ENCODE measurements at regions not wholly inside any gene's neighbourhood (a gene's known extent, or its start where the extent isn't known, plus 50 kb on each side); places are given as distances from the start of the nearest gene placed in this dataset.

DNA sequence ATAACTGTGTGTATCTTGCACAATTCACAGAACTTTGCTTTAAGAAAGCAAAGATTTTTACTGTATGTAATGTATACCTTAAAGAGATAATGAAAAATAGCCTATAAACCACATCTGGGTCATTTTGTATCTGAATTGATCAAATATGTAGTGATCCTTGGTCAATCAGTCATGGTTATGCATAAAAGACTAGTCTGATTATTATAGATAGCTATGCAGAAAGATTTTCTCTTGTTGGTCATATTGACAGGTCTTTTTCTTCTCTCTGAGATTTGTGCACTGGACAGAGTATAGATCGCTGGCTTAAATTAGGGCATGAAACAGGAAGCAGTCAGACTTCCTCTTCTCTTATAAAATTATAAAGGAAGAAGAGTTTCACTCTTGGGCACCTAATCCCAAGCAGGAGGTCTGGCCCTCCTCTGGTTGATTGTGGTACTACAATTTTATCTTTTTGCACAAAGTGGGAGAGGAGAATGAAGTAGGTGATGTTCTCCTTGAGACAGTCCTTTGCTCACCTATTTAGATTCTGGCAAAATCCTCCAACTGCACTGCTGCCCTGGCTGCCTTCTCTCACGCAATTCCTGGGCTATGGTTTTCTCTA, 380.9 kb upstream of the RGS17 start:
- no peak overlapping the region for H3K4me3 ChIP-seq
- TF ChIP-seq POLR2A (IDR thresholded peaks at IDR 0.05), result no peak
- TF ChIP-seq, protein P1, sequence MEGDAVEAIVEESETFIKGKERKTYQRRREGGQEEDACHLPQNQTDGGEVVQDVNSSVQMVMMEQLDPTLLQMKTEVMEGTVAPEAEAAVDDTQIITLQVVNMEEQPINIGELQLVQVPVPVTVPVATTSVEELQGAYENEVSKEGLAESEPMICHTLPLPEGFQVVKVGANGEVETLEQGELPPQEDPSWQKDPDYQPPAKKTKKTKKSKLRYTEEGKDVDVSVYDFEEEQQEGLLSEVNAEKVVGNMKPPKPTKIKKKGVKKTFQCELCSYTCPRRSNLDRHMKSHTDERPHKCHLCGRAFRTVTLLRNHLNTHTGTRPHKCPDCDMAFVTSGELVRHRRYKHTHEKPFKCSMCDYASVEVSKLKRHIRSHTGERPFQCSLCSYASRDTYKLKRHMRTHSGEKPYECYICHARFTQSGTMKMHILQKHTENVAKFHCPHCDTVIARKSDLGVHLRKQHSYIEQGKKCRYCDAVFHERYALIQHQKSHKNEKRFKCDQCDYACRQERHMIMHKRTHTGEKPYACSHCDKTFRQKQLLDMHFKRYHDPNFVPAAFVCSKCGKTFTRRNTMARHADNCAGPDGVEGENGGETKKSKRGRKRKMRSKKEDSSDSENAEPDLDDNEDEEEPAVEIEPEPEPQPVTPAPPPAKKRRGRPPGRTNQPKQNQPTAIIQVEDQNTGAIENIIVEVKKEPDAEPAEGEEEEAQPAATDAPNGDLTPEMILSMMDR (IDR thresholded peaks at IDR 0.05), result peak in 4 of 6 experiments; percentile 34 to 50 (median 46)
- H3K36me3 ChIP-seq, result no peaks in the 10 kb centered on the region
- H3K4me1 ChIP-seq, result no peaks in the 10 kb centered on the region
- no peak for DNase-seq
- no peak overlapping the region for H3K27ac ChIP-seq
- H3K27me3 ChIP-seq, result no peaks in the 10 kb centered on the region
- no peaks in the 10 kb centered on the region for H3K9me3 ChIP-seq

DNA sequence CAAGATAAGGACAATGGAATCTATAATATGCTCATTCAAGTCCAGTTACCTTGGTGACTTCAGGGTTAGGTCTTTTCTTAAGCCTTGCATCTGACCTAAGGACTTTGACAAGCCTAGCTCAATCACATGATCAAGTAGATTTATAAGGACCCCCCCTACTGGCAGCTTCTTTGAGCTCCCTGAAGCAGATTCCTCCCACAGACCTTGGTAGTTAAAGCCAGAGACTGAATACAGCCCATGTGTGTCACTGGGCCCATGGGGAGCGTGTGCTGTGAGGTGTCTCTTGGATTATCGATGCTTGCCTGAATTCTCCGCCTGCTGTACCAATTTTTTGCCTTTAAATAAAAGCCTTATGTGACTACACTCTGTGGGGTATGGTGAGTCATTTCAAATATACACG, 372.7 kb upstream of the RGS17 start:
- TF ChIP-seq, protein P1 (IDR thresholded peaks at IDR 0.05), result no peak
- no peak for TF ChIP-seq POLR2A (IDR thresholded peaks at IDR 0.05)
- no peaks in the 10 kb centered on the region for H3K27me3 ChIP-seq
- no peak for DNase-seq
- no peak overlapping the region for H3K4me3 ChIP-seq
- no peak overlapping the region for H3K27ac ChIP-seq
- no peaks in the 10 kb centered on the region for H3K9me3 ChIP-seq
- no peaks in the 10 kb centered on the region for H3K36me3 ChIP-seq
- H3K4me1 ChIP-seq, result no peaks in the 10 kb centered on the region

DNA sequence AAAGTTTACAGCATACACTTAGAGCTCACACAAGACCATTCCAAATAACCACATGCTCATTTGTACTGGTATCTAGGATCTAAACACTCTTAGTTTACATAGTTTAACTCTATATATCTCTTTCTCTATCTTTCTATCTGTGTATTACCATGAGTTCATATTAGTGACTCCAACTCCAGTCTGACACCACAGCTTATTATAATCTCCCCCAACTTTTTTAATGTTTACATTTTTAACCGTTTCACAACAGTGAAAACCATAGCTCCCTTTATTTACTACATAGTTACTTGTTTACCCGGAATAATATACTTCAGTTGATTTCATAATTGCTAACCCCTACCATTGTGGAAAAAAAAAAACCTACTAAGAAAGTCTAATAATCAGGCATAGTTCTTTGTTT, 362.4 kb upstream of the RGS17 start:
- no peak for TF ChIP-seq POLR2A (IDR thresholded peaks at IDR 0.05)
- TF ChIP-seq, protein P1 (IDR thresholded peaks at IDR 0.05), result no peak
- no peaks in the 10 kb centered on the region for H3K36me3 ChIP-seq
- no peak for DNase-seq
- H3K4me3 ChIP-seq, result no peak overlapping the region
- no peaks in the 10 kb centered on the region for H3K4me1 ChIP-seq
- H3K27ac ChIP-seq, result no peak overlapping the region
- no peaks in the 10 kb centered on the region for H3K9me3 ChIP-seq
- H3K27me3 ChIP-seq, result no peaks in the 10 kb centered on the region

DNA sequence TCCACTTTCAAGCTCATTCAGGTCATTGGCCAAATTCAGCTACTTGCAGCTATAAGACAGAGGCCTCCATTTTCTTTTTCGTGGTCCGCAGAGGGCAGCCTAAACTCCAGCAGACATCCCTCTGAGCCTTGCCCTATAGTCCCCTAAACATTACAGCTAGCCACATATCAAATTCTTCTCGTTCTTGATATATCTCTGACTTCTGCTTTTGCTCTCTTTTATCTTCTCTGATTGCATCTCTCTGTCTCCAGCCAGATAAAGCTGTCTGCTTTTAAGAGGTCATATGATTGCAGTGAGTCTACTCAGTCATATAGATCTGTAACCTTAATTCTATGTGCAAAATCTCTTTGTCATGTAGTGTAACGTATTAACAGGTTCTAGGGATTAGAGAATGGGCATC, 358.4 kb upstream of the RGS17 start:
- Histone ChIP-seq H3K27me3 (no peaks in the 10 kb centered on the region), H3K4me3 (no peak overlapping the region), H3K36me3 (no peaks in the 10 kb centered on the region), H3K9me3 (no peaks in the 10 kb centered on the region), H3K27ac (no peak overlapping the region), H3K4me1 (no peaks in the 10 kb centered on the region)
- no peak for DNase-seq
- TF ChIP-seq, protein P1 (IDR thresholded peaks at IDR 0.05), result no peak
- no peak for TF ChIP-seq POLR2A (IDR thresholded peaks at IDR 0.05)

DNA sequence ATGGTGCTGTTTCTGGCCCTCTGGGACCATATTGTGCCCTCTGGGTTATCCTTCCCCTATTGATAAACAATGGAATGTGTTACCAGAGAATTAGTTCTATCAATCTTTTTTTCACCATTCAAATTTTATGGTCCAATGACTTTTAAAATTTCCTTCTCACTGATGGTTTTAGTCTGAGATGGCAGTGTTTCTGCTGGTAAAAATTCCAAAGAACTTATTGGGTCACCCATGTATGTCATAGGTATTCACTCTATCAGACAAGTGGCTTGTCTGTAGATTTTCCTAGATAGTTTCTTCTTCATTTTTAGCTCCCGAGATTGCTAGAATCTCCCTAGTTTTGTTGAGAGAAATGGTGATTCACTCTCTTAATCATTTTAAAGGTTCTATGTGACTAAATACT, 357.2 kb upstream of the RGS17 start:
- Histone ChIP-seq H3K27me3 (no peaks in the 10 kb centered on the region), H3K27ac (no peak overlapping the region), H3K36me3 (no peaks in the 10 kb centered on the region), H3K4me3 (no peak overlapping the region), H3K9me3 (no peaks in the 10 kb centered on the region), H3K4me1 (no peaks in the 10 kb centered on the region)
- no peak for DNase-seq
- TF ChIP-seq, protein P1 (IDR thresholded peaks at IDR 0.05), result no peak
- no peak for TF ChIP-seq POLR2A (IDR thresholded peaks at IDR 0.05)

DNA sequence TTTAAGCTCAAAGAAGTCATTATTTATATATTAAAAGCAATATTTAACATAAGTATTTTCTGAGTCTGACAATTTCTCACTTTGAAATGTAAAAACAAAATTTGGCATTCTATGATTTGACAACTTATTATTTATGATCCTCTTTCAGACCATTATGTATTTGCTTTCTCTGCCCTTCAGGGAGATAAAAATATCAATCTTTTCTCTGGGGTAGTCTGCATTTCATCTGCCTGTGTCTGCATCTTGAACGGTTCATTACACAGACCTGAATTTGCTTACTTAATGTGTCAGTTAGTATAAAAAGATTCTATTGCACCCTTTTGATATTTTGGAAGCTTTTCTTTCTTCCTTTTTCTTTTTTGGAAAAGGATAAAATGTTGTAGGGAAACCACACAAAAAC, 354.0 kb upstream of the RGS17 start:
- Histone ChIP-seq H3K9me3 (no peaks in the 10 kb centered on the region), H3K27ac (no peak overlapping the region), H3K4me3 (no peak overlapping the region), H3K4me1 (no peaks in the 10 kb centered on the region), H3K27me3 (no peaks in the 10 kb centered on the region), H3K36me3 (no peaks in the 10 kb centered on the region)
- no peak for TF ChIP-seq POLR2A (IDR thresholded peaks at IDR 0.05)
- DNase-seq, result no peak
